Esophagus (tissue), 2 donors: ENCODE measurements at regions not wholly inside any gene's neighbourhood (a gene's known extent, or its start where the extent isn't known, plus 50 kb on each side); places are given as distances from the start of the nearest gene placed in this dataset.

ENCODE experiments used
- H3K27ac ChIP-seq, 2 donors: one replicate each; pipeline ENCODE4 v1.5.1; 2013; ENCODE audit warnings: low read depth in 2 of 2, mild to moderate bottlenecking in 2 of 2, inconsistent platforms in 1 of 2, low read length in 1 of 2, moderate library complexity in 1 of 2
- H3K27me3 ChIP-seq, 2 donors: one replicate each; pipeline ENCODE4 v1.6.1; 2013; ENCODE audit warnings: low read length in 2 of 2, control low read depth in 1 of 2, mild to moderate bottlenecking in 1 of 2; ENCODE audit not compliant: insufficient read depth in 2 of 2, control insufficient read depth in 1 of 2
- H3K36me3 ChIP-seq, 2 donors: one replicate each; pipeline ENCODE4 v1.6.1; 2013; ENCODE audit warnings: low read length in 1 of 2; ENCODE audit not compliant: control insufficient read depth in 2 of 2, insufficient read depth in 2 of 2
- H3K4me1 ChIP-seq, 2 donors: one replicate each; pipeline ENCODE4 v1.6.1; 2013; ENCODE audit warnings: low read length in 1 of 2; ENCODE audit not compliant: control insufficient read depth in 2 of 2, insufficient read depth in 2 of 2
- H3K4me3 ChIP-seq, 2 donors: one replicate each; pipeline ENCODE4 v1.5.1; 2013; ENCODE audit warnings: low read length in 2 of 2, mild to moderate bottlenecking in 2 of 2, low read depth in 1 of 2, moderate library complexity in 1 of 2
- H3K9me3 ChIP-seq, 2 donors: one replicate each; pipeline ENCODE4 v1.6.1; 2013; ENCODE audit warnings: mild to moderate bottlenecking in 2 of 2, low read depth in 1 of 2, low read length in 1 of 2, moderate library complexity in 1 of 2; ENCODE audit not compliant: control insufficient read depth in 2 of 2, insufficient read depth in 1 of 2
- WGBS, 2 donors: extraction: QIAGEN DNeasy Blood & Tissue Kit; methylation state at CpG; one replicate each; pipeline ENCODE4 v1.1.7; 2013; 5-methylcytosine and 5-hydroxymethylcytosine counted together
- donor health status: healthy with polysubstance abuse.
- donor health status: Bipolar disorder and iron deficiency.

DNA sequence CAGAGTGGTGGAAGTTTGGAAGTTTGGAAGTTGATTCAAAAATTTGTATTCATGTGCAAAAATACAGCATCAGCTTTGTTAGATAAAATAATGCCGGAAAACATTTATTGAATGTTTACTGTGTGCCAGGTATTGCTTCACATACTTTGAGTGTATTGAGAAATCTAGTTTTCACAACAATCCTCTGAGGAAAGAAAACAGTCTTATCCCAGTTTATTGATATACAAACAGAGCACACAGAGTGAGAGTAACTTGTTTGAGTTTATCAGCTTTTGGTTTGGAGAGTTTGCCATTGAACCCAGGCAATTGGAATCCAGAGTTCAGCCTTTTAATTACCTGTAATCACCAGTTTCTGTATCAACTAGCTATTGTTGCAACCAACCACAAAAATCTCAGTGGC lies 127.2 kb upstream of the RPS6KA3 start:
- H3K27me3 ChIP-seq, result peaks cover 0 to 4% of the 10 kb centered on the region in 2 donors
- no peaks in the 10 kb centered on the region for H3K9me3 ChIP-seq
- no peaks in the 10 kb centered on the region for H3K36me3 ChIP-seq
- H3K27ac ChIP-seq, result no peak overlapping the region
- 68 to 84% methylated on average over 1 of the region's 1 CpG for whole genome bisulfite sequencing, 2 donors
- H3K4me3 ChIP-seq, result no peak overlapping the region
- no peaks in the 10 kb centered on the region for H3K4me1 ChIP-seq

DNA sequence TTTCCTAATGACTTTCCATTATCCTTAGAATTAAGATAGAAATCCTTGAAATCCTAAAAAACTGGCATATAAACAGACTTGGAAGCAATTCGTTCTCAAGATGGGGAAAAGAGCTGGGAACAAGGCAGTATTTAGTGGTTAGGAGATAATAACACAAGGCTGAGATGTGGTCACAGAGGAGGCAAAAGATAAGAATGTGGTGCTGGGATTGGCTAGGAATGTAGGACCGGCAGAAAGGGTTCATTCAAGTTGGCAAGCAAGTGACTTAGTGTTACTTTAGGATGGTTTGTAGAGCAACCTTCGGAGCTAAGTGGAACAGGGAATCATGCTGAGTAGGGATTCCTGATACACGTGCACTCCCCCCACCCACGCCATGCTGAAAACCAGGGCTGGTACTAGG lies 121.9 kb upstream of the RPS6KA3 start:
- Histone ChIP-seq H3K9me3 (no peaks in the 10 kb centered on the region), H3K27ac (no peak overlapping the region), H3K36me3 (no peaks in the 10 kb centered on the region), H3K4me1 (no peaks in the 10 kb centered on the region), H3K4me3 (no peak overlapping the region), H3K27me3 (no peaks in the 10 kb centered on the region)
- 44 to 62% methylated on average over 5 of the region's 5 CpGs for WGBS, 2 donors

DNA sequence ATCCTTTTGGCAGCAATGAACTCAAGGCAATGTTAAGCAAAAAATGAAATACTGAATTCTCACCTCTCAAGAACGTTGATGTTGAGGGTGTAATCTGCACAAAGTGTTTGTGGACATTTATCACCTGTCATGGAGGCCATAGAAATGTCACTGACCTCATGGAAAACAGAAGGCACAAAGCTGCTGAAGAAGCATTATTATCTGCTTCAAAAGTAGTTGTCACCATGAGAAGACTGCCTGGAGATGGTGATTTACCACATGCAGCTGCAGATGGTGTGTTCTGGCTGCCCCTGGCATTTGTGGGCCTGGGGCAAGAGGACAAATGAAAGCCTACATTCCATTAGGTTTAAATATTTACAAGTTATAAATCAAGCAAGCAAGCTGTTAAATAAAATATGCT lies 116.8 kb upstream of the RPS6KA3 start:
- Histone ChIP-seq H3K27ac (no peak overlapping the region), H3K9me3 (no peaks in the 10 kb centered on the region), H3K36me3 (no peaks in the 10 kb centered on the region), H3K4me3 (no peak overlapping the region), H3K27me3 (no peaks in the 10 kb centered on the region), H3K4me1 (peaks cover 0 to 5% of the 10 kb centered on the region in 2 donors)
- WGBS, 2 donors, result 13 to 32% methylated on average over 1 of the region's 1 CpG

DNA sequence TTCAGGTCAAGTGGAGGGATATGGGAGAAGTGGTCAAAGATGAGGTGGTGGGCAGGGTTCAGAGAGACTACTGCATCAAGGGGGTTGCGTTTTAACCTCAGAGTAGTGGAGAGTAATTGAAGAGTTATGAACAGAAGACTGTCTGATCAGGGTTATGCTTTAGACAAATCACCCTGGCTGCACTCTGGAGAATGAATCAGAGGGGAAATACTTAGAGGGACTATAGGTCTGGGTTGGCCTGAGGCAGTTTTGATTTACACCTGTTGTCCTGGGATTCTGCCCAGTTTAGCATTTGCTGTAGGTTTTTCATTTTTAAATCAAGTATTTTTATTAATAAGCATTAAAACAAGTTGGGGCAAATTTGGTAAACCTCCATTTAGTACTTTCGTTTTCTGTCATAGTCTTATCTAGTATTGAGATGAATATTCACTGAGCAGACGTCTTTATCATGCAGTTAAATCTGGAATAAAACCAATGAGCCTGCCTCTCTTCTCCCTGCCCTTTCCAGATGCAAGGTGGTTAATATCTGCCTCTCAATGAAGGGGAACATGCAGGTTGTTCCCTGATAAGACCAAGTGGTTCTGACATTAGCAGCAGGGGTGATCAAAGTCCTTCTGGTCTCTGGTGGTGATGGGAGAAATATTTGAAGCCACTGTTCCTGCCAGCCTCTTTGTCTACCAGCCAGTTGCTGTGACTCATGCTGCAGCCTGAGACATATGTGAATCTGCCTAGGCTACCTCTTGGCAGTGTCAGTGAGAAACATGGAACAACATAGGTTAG lies 116.0 kb upstream of the RPS6KA3 start:
- H3K27me3 ChIP-seq, result no peaks in the 10 kb centered on the region

DNA sequence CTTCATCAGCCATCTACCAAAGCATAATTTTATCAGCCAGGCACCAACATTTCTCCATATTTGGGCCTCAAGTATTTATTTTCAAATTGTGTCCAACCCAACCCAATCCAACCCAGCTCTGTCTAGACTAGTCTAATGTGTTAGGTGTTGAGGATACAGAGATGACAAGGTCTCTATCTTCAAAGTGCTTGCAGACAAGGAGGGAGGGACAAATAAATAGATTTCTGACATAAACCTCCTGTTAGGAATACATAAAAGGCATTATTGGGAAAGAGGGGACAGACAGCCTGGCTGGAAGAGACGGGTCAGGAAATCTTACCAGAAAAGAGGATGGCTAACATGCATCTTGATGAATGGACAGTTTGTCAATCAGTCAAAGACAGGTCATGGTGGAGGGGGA lies 115.4 kb upstream of the RPS6KA3 start:
- WGBS, 2 donors, result 71 to 72% methylated on average over 1 of the region's 1 CpG

More for the DNA sequence above, 116.0 kb upstream of the RPS6KA3 start:
- Histone ChIP-seq H3K4me3 (no peak overlapping the region), H3K27ac (no peak overlapping the region), H3K9me3 (no peaks in the 10 kb centered on the region), H3K36me3 (no peaks in the 10 kb centered on the region), H3K4me1 (peaks cover 0 to 5% of the 10 kb centered on the region in 2 donors)
- 28 to 31% methylated on average over 3 of the region's 3 CpGs for WGBS, 2 donors

DNA sequence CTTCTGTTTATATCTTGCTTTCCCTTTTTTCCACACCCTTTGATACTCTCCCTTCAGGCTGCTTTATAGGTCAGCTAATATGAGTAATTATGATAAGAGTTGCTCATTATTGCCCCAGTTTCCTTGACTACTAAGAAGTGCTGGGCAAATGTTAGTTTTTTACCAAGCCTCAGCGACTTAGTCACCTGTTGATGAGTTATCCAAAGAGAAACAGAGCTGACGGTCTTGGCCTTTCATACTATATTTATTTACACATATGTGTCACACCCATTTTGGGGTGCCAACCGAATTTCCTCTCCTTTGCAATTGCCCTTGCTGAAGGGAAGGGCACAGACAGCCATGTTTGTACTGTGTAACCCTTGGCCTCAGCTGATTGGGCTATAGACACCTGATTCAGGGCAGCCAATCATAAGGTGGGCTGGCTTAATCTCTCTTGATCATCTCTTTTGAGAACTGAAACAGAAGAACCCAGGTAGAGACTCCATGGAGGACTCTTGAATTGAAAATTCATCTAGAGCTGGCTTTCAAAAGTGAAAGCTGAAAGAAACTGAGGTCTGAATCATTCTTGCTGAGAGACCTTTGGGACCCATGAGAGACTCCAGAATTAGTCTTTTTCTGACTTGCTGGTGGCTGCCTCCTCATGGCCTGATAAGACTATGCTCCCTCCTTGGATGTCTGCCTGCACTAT lies 111.7 kb upstream of the RPS6KA3 start:
- Histone ChIP-seq H3K4me3 (no peak overlapping the region), H3K4me1 (peaks cover 0 to 5% of the 10 kb centered on the region in 2 donors), H3K9me3 (no peaks in the 10 kb centered on the region), H3K36me3 (no peaks in the 10 kb centered on the region), H3K27me3 (no peaks in the 10 kb centered on the region), H3K27ac (no peak overlapping the region)
- 31 to 32% methylated on average over 3 of the region's 3 CpGs for WGBS, 2 donors

More for the DNA sequence above, 115.4 kb upstream of the RPS6KA3 start:
- no peaks in the 10 kb centered on the region for H3K36me3 ChIP-seq
- no peak overlapping the region for H3K27ac ChIP-seq
- peaks cover 0 to 5% of the 10 kb centered on the region in 2 donors for H3K4me1 ChIP-seq
- no peak overlapping the region for H3K4me3 ChIP-seq
- H3K9me3 ChIP-seq, result no peaks in the 10 kb centered on the region
- H3K27me3 ChIP-seq, result no peaks in the 10 kb centered on the region

DNA sequence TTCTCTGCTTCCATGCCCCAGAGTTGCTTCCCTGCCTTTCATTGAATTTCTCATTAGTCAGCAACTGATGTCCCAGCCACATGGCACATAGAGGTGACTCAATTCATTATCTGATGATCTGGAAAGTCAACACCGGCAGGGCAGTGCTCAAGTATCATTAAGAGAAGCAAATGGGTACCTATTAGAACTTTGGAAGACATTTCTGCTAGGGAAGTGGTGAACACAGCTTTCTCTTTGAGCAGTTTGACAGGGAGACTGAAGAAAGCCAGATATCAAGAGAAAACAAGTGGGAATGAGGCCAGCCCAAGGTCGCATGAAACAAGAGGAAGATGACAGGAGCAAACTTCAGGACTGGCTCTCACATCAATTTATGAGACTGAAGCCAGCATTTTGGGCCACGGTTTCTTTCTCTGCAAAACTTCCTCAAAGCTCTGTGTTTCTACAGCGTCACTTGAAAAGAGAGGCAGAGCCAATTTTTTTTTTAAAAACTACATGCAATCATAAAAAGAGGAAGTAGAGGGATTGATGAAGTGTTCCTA lies 108.3 kb upstream of the RPS6KA3 start:
- Histone ChIP-seq H3K4me3 (no peak overlapping the region), H3K27ac (no peak overlapping the region), H3K36me3 (no peaks in the 10 kb centered on the region), H3K9me3 (no peaks in the 10 kb centered on the region), H3K4me1 (no peaks in the 10 kb centered on the region), H3K27me3 (no peaks in the 10 kb centered on the region)
- 33 to 40% methylated on average over 4 of the region's 4 CpGs for WGBS, 2 donors

DNA sequence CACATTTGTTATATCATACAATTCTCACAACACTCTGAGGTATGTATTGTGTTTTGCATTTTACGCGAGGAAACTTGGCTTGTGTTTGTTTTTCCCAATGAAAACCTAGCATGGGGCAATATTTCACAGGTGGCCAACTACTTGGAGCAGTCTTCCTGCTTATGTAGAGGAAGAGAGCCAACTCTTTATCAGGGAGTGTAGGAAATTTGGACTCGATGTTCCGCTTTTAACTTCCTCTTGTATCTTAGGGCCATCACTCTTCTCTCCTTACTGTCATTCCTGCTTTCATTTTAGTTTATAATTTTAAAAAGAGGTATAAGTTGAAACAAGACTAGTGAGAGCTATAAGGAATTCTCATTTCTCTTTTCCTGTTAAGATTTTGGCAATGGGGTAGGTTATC lies 107.7 kb upstream of the RPS6KA3 start:
- H3K36me3 ChIP-seq, result no peaks in the 10 kb centered on the region
- no peaks in the 10 kb centered on the region for H3K27me3 ChIP-seq
- no peak overlapping the region for H3K27ac ChIP-seq
- no peak overlapping the region for H3K4me3 ChIP-seq
- H3K4me1 ChIP-seq, result no peaks in the 10 kb centered on the region
- H3K9me3 ChIP-seq, result no peaks in the 10 kb centered on the region
- 40 to 59% methylated on average over 4 of the region's 4 CpGs for WGBS, 2 donors

DNA sequence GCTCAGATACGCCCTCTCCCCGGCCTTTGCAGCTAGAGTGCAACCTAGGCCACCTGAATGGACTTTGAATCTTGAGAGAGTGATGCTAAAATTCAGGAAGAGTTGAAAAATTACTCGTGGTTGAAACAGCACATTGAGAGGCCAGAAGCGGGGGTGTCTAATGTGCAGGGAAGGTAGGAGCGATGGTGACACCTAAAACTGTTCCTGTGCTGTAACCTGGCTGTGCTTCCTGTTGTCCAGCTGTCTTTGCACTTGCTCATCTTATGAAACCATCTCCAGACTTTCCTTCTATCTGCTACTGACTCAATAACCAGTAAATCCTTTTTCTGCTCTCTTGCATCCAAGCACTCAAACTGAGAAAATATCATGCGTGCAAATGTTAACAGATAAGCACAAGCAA lies 106.4 kb upstream of the RPS6KA3 start:
- Histone ChIP-seq H3K27ac (no peak overlapping the region), H3K27me3 (no peaks in the 10 kb centered on the region), H3K9me3 (no peaks in the 10 kb centered on the region), H3K4me1 (no peaks in the 10 kb centered on the region), H3K36me3 (no peaks in the 10 kb centered on the region), H3K4me3 (no peak overlapping the region)
- 65 to 84% methylated on average over 6 of the region's 6 CpGs for WGBS, 2 donors
